T47D (cell line): ENCODE measurements at regions not wholly inside any gene's neighbourhood (a gene's known extent, or its start where the extent isn't known, plus 50 kb on each side); places are given as distances from the start of the nearest gene placed in this dataset.

ENCODE experiments used
- DNase-seq, 2 experiments: peaks; one replicate each; pipeline versions ENCODE4 v3.0.0 to v3.0.0-alpha.2; 2011 to 2012; ENCODE audit warnings: low read depth in 1 of 2, low spot score in 1 of 2
- JUND ChIP-seq: IDR thresholded peaks from 2 replicates; pipeline ENCODE4 v1.6.1; 2012; ENCODE audit warnings: low read depth
- in situ Hi-C: cut with HindIII; loops from 2 replicates; pipeline ENCODE4 v1.10.0; 2016; ENCODE audit warnings: low sequenced_read_pairs, low pct_unique_long_range_greater_than_20kb

DNA sequence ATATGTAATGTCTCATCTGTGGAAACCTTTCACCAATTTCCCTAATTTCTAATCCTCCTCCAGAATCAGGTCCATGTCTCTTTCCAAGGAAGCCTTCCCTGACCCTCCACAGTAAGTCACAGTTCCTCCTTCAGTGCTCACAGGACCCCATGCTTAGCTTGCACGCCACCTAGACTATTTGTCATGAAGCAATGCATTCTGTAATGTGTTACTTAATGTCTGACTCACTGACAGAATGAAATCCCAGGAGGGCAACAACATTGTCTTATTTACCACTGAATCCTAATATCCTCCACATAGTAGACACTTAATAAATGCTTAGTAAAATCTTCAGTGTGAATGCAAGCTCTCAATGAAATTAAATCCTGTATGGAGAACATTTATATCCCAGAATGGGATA, 245.9 kb upstream of the PLD5 start:
- DNase-seq, result no peak
- in situ Hi-C loops, result no loop called here
- TF ChIP-seq JUND, result no peak

DNA sequence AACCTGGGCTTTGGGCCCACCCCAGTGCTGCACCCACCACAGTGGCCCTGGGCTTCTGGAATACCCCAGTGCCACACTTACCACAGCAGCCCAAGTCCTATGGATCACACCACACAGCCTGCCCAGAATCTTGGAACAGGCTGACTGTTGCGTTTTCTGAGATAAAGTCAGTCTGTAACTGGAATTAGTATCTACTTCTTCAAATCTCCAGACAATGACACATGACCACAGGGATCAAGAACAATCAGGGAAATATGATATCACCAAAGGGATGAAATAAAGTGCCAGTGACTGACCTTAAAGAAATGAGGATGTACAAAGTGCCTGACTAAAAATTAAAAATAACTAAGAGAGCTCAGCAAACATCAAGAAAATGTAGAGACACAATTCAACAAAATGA, 239.7 kb upstream of the PLD5 start:
- no peak for DNase-seq
- in situ Hi-C loops, result no loop called here
- no peak for TF ChIP-seq JUND

DNA sequence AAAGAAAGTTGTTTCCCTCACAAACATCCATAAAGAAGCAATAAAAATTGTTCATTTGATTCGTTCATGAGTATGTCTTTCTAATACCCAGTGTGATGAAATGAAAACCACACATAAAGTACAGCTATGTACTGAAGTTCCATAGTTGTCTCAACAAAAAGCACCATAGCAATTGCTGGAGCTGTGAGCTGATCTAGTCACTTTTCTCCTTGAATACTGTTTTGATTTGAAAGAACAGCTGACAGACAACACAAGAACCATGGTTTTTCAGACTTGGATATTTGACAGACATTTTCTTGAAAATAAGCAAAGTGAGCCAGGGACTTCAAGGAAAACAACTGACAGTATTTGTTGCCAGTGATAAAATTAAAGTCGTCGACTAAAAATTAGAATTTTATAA, 237.1 kb upstream of the PLD5 start:
- DNase-seq, result no peak
- in situ Hi-C loops, result no loop called here
- TF ChIP-seq JUND, result no peak

DNA sequence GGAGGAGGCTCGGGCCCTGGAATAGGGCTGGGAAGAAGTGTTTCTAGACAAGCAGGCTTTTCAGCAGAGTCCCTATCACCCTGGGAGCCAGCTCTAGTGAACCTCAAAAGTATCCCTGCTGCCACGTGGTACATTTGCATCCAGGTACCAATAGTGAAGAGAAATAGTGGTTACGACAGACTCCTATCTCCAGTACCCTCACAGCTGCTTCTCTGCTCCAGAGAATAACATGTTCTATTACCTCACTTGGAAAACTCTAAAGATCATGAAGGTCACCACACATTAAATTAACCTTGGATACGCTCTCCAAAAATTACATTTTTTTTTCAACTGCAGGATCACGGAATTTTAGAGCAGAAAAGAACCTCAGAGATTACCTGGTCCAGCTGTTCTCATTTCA, 230.4 kb upstream of the PLD5 start:
- in situ Hi-C loops, result no loop called here
- TF ChIP-seq JUND, result no peak

DNA sequence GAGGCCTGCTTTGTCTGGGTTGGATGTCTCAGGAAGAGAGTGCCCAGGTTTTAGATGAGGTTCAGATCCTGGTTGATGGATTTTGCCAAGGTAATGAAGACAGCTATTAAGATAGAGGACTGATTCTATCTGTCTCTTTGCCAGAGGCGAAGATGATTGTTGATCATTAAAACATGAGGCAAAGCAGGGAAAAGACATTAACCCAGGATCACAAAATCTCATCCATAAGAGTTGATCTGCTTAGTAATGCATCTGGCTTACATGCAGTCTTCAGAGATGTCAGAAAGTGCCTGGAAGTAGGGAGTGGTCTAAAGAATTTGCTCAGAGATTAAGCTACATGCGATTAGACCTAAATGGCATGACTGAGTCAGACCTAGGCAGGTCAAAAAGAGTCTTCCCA, 229.6 kb upstream of the PLD5 start:
- no peak for DNase-seq
- no peak for TF ChIP-seq JUND
- in situ Hi-C loops, result no loop called here

More for the DNA sequence above, 230.4 kb upstream of the PLD5 start:
- DNase-seq, result no peak

- no peak for DNase-seq
- in situ Hi-C loops, result no loop called here
- no peak for TF ChIP-seq JUND
Observed at GRCh38 chr1:242747233-242747632, 222.7 kb upstream of the PLD5 start.

GRCh38 chr1:242745079-242745478, 220.6 kb upstream of the PLD5 start:
- DNase-seq, result no peak
- in situ Hi-C loops, result no loop called here
- no peak for TF ChIP-seq JUND

DNA sequence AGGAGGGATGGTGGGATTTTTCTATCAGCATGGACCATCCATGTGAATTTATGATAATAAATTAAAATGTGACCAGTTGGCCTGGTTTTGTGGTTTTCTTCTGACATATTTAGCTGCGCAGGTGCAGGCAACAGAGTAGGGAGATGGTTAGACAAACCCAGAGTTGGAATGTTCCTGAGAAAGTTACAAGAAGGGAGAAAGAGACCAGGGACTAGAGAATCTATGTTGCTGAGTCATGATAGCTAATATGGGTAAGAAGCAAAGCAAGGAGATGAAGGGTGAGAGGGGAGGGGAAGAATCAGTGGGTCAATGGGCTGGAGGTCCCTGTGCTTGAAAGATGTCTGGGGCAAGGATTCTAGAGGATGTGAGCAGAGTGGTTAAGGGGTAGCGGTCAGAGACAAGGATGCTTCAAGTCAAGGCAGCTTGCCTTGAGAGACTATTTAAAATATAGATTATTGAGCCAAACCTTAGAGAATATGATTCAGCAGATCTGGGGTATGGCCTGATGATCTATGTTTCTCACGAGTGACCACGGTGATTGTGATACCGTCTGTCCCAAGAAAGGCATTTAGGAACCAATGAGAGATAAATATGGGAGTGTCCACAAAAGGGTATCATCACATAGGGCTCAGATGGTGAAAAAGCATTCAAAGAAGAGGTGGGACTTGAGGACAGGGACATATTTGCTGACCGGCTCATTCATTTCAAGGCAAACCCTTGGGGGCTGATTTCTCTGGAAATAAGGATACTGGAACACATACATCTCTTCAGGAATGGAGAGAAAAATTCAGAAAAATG, 219.7 kb upstream of the PLD5 start:
- in situ Hi-C loops, result no loop called here
- TF ChIP-seq JUND, result no peak
- DNase-seq, result no peak

- no peak for TF ChIP-seq JUND
- no peak for DNase-seq
- in situ Hi-C loops, result no loop called here
Observed at GRCh38 chr1:242738702-242739645, 214.5 kb upstream of the PLD5 start.

GRCh38 chr1:242736611-242737010, 212.1 kb upstream of the PLD5 start:
- DNase-seq, result no peak
- in situ Hi-C loops, result no loop called here
- TF ChIP-seq JUND, result no peak

- in situ Hi-C loops, result no loop called here
- TF ChIP-seq JUND, result no peak
- no peak for DNase-seq
Observed at GRCh38 chr1:242735323-242735722, 210.8 kb upstream of the PLD5 start.

- no peak for DNase-seq
- no peak for TF ChIP-seq JUND
- in situ Hi-C loops, result no loop called here
Observed at GRCh38 chr1:242731446-242731845, 206.9 kb upstream of the PLD5 start.

- in situ Hi-C loops, result no loop called here
- no peak for TF ChIP-seq JUND
- no peak for DNase-seq
Observed at GRCh38 chr1:242728696-242729095, 204.2 kb upstream of the PLD5 start.
